Panc1 (cell line): ENCODE measurements at regions not wholly inside any gene's neighbourhood (a gene's known extent, or its start where the extent isn't known, plus 50 kb on each side); places are given as distances from the start of the nearest gene placed in this dataset.

ENCODE experiments used
- ATAC-seq: fragments of 200-7000 bp; cut with Tn5 transposase; 2 replicates; pipeline ENCODE4 v1.9.1; 2020; ENCODE audit warnings: mild to moderate bottlenecking, moderate library complexity
- BruUV-seq: library from RNA; stranded (reverse); fragments of 400-500 nt; replicated peaks from 2 replicates; lab custom pipeline; 2021; lab: Mats Ljungman, UMichigan
- CTCF ChIA-PET: fragments of 300-600 bp; sonication (Branson Sonifier 250); formaldehyde crosslinking; loops from one replicate; lab custom pipeline; 2022; ENCODE audit warnings: antibody characterized with exemption; lab: Charles Lee
- POLR2A ChIA-PET: fragments of 300-600 bp; sonication (Branson Sonifier 250); formaldehyde crosslinking; loops from one replicate; lab custom pipeline; 2022; ENCODE audit warnings: antibody characterized with exemption; lab: Charles Lee
- DNase-seq: peaks from one replicate; pipeline ENCODE4 v3.0.0-alpha.2; 2010; ENCODE audit warnings: low read depth, low spot score
- H3K27ac ChIP-seq: 2 replicates; pipeline ENCODE4 v1.5.1; 2011; ENCODE audit warnings: mild to moderate bottlenecking, low read length, inconsistent platforms
- H3K27me3 ChIP-seq: fragments of 200-500 bp; sonication (Bioruptor generic); 2 replicates; pipeline ENCODE4 v1.6.0; 2014; ENCODE audit warnings: low read length, inconsistent platforms; ENCODE audit not compliant: control insufficient read depth, insufficient read depth
- H3K36me3 ChIP-seq: fragments of 200-500 bp; sonication (Bioruptor generic); 2 replicates; pipeline ENCODE4 v1.5.1; 2014; ENCODE audit warnings: inconsistent platforms, mild to moderate bottlenecking, low read length, moderate library complexity; ENCODE audit not compliant: control insufficient read depth, insufficient read depth
- H3K4me1 ChIP-seq: 2 replicates; pipeline ENCODE4 v1.5.1; 2011; ENCODE audit warnings: inconsistent platforms, mild to moderate bottlenecking, low read length, moderate library complexity; ENCODE audit not compliant: control insufficient read depth, insufficient read depth
- H3K4me3 ChIP-seq, 2 experiments: 2 replicates each; pipeline ENCODE4 v1.5.1; 2011 to 2012; ENCODE audit warnings: low read depth in 2 of 2, low read length in 2 of 2, mild to moderate bottlenecking in 2 of 2, inconsistent platforms in 1 of 2, moderate library complexity in 1 of 2
- H3K9me3 ChIP-seq: fragments of 200-500 bp; sonication (Bioruptor generic); 2 replicates; pipeline ENCODE4 v1.5.1; 2014; ENCODE audit warnings: low read depth, mild to moderate bottlenecking, inconsistent platforms, low read length, moderate library complexity; ENCODE audit not compliant: control insufficient read depth, insufficient read depth
- POLR2AphosphoS5 ChIP-seq: IDR thresholded peaks from 2 replicates; pipeline ENCODE4 v1.6.1; 2012; ENCODE audit warnings: mild to moderate bottlenecking, low read depth, low read length, moderate library complexity
- SIN3A ChIP-seq: IDR thresholded peaks from 2 replicates; pipeline ENCODE4 v1.6.1; 2012; ENCODE audit warnings: low read depth, mild to moderate bottlenecking, low read length, moderate library complexity, borderline replicate concordance; ENCODE audit not compliant: insufficient read depth
- TCF7L2 ChIP-seq: IDR thresholded peaks from 2 replicates; pipeline ENCODE4 v1.6.1; 2011; ENCODE audit warnings: mild to moderate bottlenecking, low read depth, low read length, inconsistent platforms
- in situ Hi-C: cut with HindIII; loops from 2 replicates; pipeline ENCODE4 v1.10.0; 2016; ENCODE audit warnings: low sequenced_read_pairs, low pct_unique_long_range_greater_than_20kb
- intact Hi-C: fragments of 100-400 bp; cut with micrococcal nuclease; formaldehyde crosslinking; loops from one replicate; pipeline ENCODE4 v1.10.0; 2022; ENCODE audit not compliant: unreplicated experiment
- TF ChIP-seq, protein P1 (sequence below), 2 experiments: IDR thresholded peaks; 2 replicates each; pipeline ENCODE4 v1.6.1; 2011 to 2012; ENCODE audit warnings: low read depth in 2 of 2, control low read depth in 1 of 2, low read length in 1 of 2, mild to moderate bottlenecking in 1 of 2, moderate library complexity in 1 of 2; ENCODE audit not compliant: insufficient read depth in 1 of 2
- TF ChIP-seq, protein P2 (sequence below): fragments of 450-650 bp; IDR thresholded peaks from 2 replicates; pipeline ENCODE4 v1.5.1; 2017; ENCODE audit warnings: mild to moderate bottlenecking

DNA sequence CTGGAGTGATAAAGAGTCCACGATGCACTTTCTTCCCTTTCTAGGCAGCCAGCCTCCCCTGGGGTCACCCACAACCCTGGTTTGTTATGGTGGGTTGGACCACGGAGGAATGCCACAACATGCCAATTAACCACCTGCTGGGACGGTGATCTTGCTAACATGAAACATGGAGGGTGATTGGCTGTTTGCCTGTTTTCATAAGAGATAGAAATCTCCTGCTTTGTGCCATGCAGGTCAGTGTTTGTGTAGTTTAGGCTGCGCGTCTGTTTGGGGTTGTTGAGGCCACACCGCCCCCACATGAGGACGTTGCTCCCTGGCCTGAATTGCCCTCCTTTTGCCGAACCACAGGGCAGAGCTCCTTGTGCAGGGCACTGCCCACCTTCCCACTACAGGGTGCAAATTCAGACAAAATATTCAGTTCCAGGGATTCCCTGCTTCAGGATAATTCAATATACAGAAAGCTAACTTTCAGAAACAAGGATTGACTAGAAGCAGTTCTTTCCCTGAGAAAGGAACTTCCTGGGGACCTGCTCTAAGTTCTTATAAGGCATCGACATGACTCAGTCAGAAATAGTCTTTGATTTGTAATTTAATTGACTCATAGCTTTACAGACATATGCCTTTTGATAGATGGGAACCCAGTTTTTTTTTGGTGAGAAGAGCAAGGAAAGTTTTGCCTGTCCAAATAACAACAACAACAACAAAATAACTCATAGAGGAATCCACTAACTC, 427.6 kb downstream of the GADD45G start:
- ATAC-seq = no peak

DNA sequence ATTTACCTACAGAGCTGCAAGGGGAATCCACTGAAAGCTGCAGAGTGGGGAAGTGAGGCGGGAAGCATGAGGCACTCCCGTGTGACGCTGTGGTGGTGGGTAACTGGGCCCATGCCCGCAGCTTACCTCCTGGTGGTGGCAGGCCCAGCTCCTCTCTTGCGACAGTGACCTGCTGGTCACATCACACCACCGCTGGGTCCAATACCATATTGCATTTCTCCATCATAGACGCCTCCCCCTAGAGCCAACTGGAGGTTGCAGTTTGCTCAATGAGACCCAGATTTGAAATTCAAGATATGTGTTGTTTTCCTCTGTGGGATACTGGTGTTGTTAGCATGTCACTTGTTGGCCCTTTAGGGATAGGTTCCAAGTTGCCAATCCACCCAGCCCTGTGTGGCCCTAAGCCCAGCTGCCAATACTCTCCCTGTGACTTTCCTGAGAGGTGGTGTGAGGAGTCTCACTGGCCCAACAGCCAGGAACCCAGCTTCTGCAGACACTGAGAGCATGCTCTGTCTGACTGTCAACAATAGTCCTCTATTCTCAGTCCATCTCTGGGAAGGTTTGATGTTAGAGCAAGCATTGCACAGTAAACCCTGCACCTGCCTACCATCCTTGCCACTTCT, 428.3 kb downstream of the GADD45G start:
- H3K9me3 ChIP-seq = no peaks in the 10 kb centered on the region

More for the DNA sequence above, 427.6 kb downstream of the GADD45G start:
- intact Hi-C loops (no loop called here), in situ Hi-C loops (no loop called here)
- TF ChIP-seq, protein P1, sequence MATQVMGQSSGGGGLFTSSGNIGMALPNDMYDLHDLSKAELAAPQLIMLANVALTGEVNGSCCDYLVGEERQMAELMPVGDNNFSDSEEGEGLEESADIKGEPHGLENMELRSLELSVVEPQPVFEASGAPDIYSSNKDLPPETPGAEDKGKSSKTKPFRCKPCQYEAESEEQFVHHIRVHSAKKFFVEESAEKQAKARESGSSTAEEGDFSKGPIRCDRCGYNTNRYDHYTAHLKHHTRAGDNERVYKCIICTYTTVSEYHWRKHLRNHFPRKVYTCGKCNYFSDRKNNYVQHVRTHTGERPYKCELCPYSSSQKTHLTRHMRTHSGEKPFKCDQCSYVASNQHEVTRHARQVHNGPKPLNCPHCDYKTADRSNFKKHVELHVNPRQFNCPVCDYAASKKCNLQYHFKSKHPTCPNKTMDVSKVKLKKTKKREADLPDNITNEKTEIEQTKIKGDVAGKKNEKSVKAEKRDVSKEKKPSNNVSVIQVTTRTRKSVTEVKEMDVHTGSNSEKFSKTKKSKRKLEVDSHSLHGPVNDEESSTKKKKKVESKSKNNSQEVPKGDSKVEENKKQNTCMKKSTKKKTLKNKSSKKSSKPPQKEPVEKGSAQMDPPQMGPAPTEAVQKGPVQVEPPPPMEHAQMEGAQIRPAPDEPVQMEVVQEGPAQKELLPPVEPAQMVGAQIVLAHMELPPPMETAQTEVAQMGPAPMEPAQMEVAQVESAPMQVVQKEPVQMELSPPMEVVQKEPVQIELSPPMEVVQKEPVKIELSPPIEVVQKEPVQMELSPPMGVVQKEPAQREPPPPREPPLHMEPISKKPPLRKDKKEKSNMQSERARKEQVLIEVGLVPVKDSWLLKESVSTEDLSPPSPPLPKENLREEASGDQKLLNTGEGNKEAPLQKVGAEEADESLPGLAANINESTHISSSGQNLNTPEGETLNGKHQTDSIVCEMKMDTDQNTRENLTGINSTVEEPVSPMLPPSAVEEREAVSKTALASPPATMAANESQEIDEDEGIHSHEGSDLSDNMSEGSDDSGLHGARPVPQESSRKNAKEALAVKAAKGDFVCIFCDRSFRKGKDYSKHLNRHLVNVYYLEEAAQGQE (IDR thresholded peaks at IDR 0.05; ENCODE audit: insufficient read depth in 1 of 2, low read depth in 2 of 2, low read length in 1 of 2) = no peak
- TF ChIP-seq, protein P2, sequence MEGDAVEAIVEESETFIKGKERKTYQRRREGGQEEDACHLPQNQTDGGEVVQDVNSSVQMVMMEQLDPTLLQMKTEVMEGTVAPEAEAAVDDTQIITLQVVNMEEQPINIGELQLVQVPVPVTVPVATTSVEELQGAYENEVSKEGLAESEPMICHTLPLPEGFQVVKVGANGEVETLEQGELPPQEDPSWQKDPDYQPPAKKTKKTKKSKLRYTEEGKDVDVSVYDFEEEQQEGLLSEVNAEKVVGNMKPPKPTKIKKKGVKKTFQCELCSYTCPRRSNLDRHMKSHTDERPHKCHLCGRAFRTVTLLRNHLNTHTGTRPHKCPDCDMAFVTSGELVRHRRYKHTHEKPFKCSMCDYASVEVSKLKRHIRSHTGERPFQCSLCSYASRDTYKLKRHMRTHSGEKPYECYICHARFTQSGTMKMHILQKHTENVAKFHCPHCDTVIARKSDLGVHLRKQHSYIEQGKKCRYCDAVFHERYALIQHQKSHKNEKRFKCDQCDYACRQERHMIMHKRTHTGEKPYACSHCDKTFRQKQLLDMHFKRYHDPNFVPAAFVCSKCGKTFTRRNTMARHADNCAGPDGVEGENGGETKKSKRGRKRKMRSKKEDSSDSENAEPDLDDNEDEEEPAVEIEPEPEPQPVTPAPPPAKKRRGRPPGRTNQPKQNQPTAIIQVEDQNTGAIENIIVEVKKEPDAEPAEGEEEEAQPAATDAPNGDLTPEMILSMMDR = no peak
- TF ChIP-seq TCF7L2 (no peak), SIN3A (no peak), POLR2AphosphoS5 (no peak)
- CTCF ChIA-PET = no interaction called here
- DNase-seq = no peak
- POLR2A ChIA-PET = no interaction called here
- Histone ChIP-seq H3K9me3 (no peaks in the 10 kb centered on the region), H3K4me3 (no peak overlapping the region), H3K27ac (no peak overlapping the region), H3K4me1 (no peaks in the 10 kb centered on the region), H3K27me3 (no peaks in the 10 kb centered on the region), H3K36me3 (no peaks in the 10 kb centered on the region)
- BruUV-seq = no TSS peak

More for the DNA sequence above, 428.3 kb downstream of the GADD45G start:
- DNase-seq = no peak
- Histone ChIP-seq H3K4me1 (no peaks in the 10 kb centered on the region), H3K27ac (no peak overlapping the region), H3K27me3 (no peaks in the 10 kb centered on the region), H3K4me3 (no peak overlapping the region), H3K36me3 (no peaks in the 10 kb centered on the region)
- in situ Hi-C loops = no loop called here
- TF ChIP-seq, protein P2 = no peak
- TF ChIP-seq TCF7L2 = no peak
- no peak for TF ChIP-seq SIN3A
- TF ChIP-seq POLR2AphosphoS5 = no peak
- TF ChIP-seq, protein P1 (IDR thresholded peaks at IDR 0.05; ENCODE audit: insufficient read depth in 1 of 2, low read depth in 2 of 2, low read length in 1 of 2) = no peak
- POLR2A ChIA-PET = no interaction called here
- CTCF ChIA-PET = no interaction called here
- no TSS peak for BruUV-seq
- intact Hi-C loops = no loop called here
- ATAC-seq = no peak; the same call in 1 of the 2 replicates
